Mucosa of descending colon (tissue), 3 donors: ENCODE measurements at regions not wholly inside any gene's neighbourhood (a gene's known extent, or its start where the extent isn't known, plus 50 kb on each side); places are given as distances from the start of the nearest gene placed in this dataset.

ENCODE experiments used
- ATAC-seq: fragments of 200-7000 bp; cut with Tn5 transposase; one replicate; pipeline ENCODE4 v1.9.1; 2020; ENCODE audit warnings: mild to moderate bottlenecking, moderate library complexity
- DNase-seq, 3 donors: peaks; one replicate each; pipeline ENCODE4 v3.0.0-alpha.2; 2020
- H3K36me3 ChIP-seq: fragments of 200-600 bp; one replicate; pipeline ENCODE4 v1.8.0; 2021; ENCODE audit warnings: low read depth, mild to moderate bottlenecking
- H3K4me1 ChIP-seq: fragments of 200-600 bp; one replicate; pipeline ENCODE4 v1.8.0; 2021; ENCODE audit warnings: low read depth, mild to moderate bottlenecking
- H3K4me3 ChIP-seq: fragments of 200-600 bp; one replicate; pipeline ENCODE4 v1.8.0; 2021; ENCODE audit warnings: mild to moderate bottlenecking
- H3K9me3 ChIP-seq: fragments of 200-600 bp; one replicate; pipeline ENCODE4 v1.8.0; 2021; ENCODE audit warnings: mild to moderate bottlenecking
- CTCF ChIP-seq: fragments of 200-600 bp; IDR thresholded peaks from one replicate; pipeline ENCODE4 v1.8.0; 2022; ENCODE audit warnings: antibody characterized with exemption, mild to moderate bottlenecking
- intact Hi-C, 2 donors: fragments of 100-400 bp; cut with DNase I in 1 of 2; cut with micrococcal nuclease in 1 of 2; formaldehyde crosslinking; loops; one replicate each; pipeline versions ENCODE4 v1.11.0 to v1.11.1; 2022; cut with DNase I, micrococcal nuclease
- donor health status: DM: no; HTN: no; CAD: no; lungs with moderate emphysema.
- donor health status: DM: no; HTN: no; CAD: no.
- donor health status: DM: no; HTN: yes; CAD: no.

- intact Hi-C loops = no loop called here
- no peak overlapping the region for H3K4me3 ChIP-seq
- no peak for TF ChIP-seq CTCF
Observed at GRCh38 chr1:194279975-194280374, 1093.6 kb upstream of the B3GALT2 start.

GRCh38 chr1:194277927-194278326 lies 1091.5 kb upstream of the B3GALT2 start:
- intact Hi-C loops = no loop called here
- no peak for DNase-seq
- H3K4me3 ChIP-seq = no peak overlapping the region
- no peaks in the 10 kb centered on the region for H3K9me3 ChIP-seq
- H3K36me3 ChIP-seq = no peaks in the 10 kb centered on the region
- TF ChIP-seq CTCF = no peak
- no peaks in the 10 kb centered on the region for H3K4me1 ChIP-seq
- ATAC-seq = no peak

More at GRCh38 chr1:194279975-194280374, 1093.6 kb upstream of the B3GALT2 start:
- Histone ChIP-seq H3K9me3 (no peaks in the 10 kb centered on the region), H3K36me3 (no peaks in the 10 kb centered on the region), H3K4me1 (no peaks in the 10 kb centered on the region)
- DNase-seq (no peak), ATAC-seq (no peak)

- no peak for DNase-seq
- TF ChIP-seq CTCF = no peak
- Histone ChIP-seq H3K4me3 (no peak overlapping the region), H3K9me3 (no peaks in the 10 kb centered on the region), H3K36me3 (no peaks in the 10 kb centered on the region), H3K4me1 (no peaks in the 10 kb centered on the region)
- ATAC-seq = no peak
- intact Hi-C loops = no loop called here
Observed at GRCh38 chr1:194273660-194274059, 1087.2 kb upstream of the B3GALT2 start.

- intact Hi-C loops = no loop called here
- TF ChIP-seq CTCF = no peak
- H3K36me3 ChIP-seq = no peaks in the 10 kb centered on the region
- H3K4me1 ChIP-seq = no peaks in the 10 kb centered on the region
- no peak overlapping the region for H3K4me3 ChIP-seq
- ATAC-seq (no peak), DNase-seq (no peak)
- no peaks in the 10 kb centered on the region for H3K9me3 ChIP-seq
Observed at GRCh38 chr1:194268839-194269238, 1082.4 kb upstream of the B3GALT2 start.

- no peak overlapping the region for H3K4me3 ChIP-seq
- H3K36me3 ChIP-seq = no peaks in the 10 kb centered on the region
- TF ChIP-seq CTCF = no peak
- H3K9me3 ChIP-seq = no peaks in the 10 kb centered on the region
- ATAC-seq (no peak), DNase-seq (no peak)
- H3K4me1 ChIP-seq = no peaks in the 10 kb centered on the region
- intact Hi-C loops = no loop called here
Observed at GRCh38 chr1:194267021-194267420, 1080.6 kb upstream of the B3GALT2 start.

GRCh38 chr1:194256010-194256409 lies 1069.6 kb upstream of the B3GALT2 start:
- Histone ChIP-seq H3K9me3 (no peaks in the 10 kb centered on the region), H3K4me3 (no peak overlapping the region), H3K36me3 (no peaks in the 10 kb centered on the region), H3K4me1 (no peaks in the 10 kb centered on the region)
- no peak for TF ChIP-seq CTCF
- DNase-seq (no peak), ATAC-seq (no peak)
- intact Hi-C loops = no loop called here
